HG03095 (cell line): ENCODE measurements at regions not wholly inside any gene's neighbourhood (a gene's known extent, or its start where the extent isn't known, plus 50 kb on each side); places are given as distances from the start of the nearest gene placed in this dataset.

Source experiments
- ATAC-seq: cut with Tn5 transposase; IDR thresholded peaks from one replicate; pipeline ENCODE4 v1.9.1; 2021; ENCODE audit warnings: moderate library complexity; ENCODE audit not compliant: unreplicated experiment

DNA sequence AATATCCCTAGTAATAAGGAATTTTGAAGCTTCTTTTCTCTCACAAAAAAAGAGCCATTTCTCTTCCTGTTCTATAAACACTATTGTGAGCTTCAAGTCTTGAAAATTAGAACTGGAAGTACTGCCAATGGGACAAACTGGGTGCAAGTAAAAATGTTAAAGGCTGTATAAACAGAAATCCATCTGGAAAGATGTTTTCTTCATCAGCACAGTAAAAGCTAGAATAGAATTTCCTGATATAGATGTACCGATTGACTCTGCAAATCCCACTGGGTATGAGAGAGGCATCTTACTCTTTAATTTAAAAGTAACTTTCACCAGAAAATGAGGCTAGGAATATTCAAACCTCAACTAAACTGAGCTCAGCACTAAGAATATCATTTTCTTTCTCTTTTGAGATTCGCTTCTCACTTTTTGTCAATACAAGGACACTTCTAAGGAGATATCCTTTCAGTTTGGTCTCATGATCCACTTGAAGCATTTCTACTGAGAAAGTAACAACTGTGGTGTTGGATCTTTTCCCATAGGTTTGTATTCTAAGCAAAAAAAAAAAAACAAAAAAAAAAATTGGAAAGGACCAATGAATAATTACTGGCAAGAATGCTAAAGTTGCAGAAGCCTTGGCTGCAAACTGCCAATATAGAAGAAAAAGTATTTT, 169.0 kb upstream of the PRDM1 start:
- no peak for ATAC-seq

DNA sequence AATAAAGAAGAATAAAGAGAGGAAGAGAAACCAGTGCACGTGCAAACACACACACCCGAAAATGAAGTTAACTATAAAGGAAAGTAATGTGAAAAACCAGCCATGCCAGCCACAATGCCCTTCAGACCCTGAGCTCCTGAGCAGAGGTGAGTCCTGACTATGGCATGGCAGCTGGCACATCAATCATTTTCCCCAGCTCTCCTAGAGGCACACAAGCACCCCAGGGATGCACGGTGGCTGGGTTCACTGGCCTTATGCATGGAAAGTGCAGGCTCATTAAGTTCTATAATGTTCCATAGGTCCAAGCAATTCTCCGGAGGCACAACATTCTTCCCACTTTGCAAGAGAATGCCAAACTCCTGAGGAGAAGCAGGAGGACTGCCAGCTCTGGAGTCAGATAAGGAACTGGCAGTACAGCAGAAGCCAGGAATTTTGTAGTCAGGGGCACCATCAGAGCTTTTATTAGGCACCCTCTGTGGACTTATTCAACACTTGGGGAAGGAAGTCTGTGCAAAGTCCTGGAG, 175.0 kb upstream of the PRDM1 start:
- no peak for ATAC-seq

- ATAC-seq, result no peak
Observed at GRCh38 chr6:105909106-105909505, 177.0 kb upstream of the PRDM1 start.

DNA sequence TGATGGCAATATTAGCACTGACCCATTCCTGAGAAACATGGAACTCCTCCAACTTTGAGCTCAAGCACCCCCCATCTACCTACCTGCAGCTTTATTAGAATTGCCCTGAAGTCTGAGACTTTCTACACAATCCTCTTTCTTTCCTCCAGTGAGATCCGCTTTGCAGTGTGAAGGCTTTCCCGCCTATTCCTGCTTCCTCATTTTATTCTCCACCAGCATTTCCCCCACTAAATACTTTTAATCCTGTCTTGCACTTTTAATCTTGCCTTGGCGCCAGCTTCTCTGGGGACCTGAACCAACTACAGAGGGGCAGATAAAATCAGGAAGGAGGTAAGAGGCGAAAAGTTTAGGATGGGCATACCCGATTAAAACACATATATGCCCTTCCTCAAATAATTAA, 178.1 kb upstream of the PRDM1 start:
- ATAC-seq, result no peak

GRCh38 chr6:105907301-105907700, 178.8 kb upstream of the PRDM1 start:
- ATAC-seq, result no peak

GRCh38 chr6:105902401-105903031, 183.6 kb upstream of the PRDM1 start:
- ATAC-seq, result no peak

- no peak for ATAC-seq
Observed at GRCh38 chr6:105901583-105901982, 184.6 kb upstream of the PRDM1 start.

- ATAC-seq, result no peak
Observed at GRCh38 chr6:105900125-105900937, 185.8 kb upstream of the PRDM1 start.

- ATAC-seq, result peak; percentile 74
Observed at GRCh38 chr6:105898286-105898685, 187.8 kb upstream of the PRDM1 start.

DNA sequence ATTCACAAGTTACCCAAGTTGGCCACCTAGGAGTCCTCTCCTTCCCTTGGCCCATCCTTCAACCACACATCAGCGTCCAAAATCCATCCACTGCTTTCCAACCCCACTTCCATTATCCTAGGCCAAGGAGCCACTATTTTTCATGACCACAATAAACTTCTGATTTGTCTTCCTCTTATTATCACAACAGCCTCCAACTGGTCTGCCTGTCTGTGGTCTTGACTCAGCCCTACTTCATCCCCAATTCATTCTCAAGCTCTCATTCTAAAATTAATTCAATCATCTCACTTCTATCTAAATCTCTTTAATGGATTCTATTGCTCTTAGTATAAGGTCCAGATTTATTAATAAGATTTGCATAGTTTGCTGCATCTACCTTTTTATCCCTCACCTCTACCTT, 189.0 kb upstream of the PRDM1 start:
- no peak for ATAC-seq

- no peak for ATAC-seq
Observed at GRCh38 chr6:105896821-105897095, 189.4 kb upstream of the PRDM1 start.

GRCh38 chr6:105896052-105896820, 189.9 kb upstream of the PRDM1 start:
- ATAC-seq, result no peak

DNA sequence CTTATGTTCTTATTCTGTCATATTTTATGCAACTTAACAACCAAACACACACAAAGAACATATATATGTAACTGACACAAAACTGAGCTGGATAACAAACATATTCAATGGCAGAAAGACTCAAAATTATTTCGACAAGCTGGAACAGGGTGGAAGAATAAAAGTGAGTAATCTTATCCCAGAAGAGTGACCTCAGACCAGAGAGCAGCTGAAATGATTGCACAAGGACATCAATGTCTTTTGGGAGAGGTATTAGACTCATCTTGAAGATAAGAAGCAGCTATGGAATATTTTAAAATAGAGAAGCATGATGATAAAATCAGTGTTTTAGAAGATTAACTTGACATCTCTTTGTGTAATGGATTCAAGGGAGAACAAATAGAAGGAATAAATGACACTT, 191.6 kb upstream of the PRDM1 start:
- no peak for ATAC-seq

DNA sequence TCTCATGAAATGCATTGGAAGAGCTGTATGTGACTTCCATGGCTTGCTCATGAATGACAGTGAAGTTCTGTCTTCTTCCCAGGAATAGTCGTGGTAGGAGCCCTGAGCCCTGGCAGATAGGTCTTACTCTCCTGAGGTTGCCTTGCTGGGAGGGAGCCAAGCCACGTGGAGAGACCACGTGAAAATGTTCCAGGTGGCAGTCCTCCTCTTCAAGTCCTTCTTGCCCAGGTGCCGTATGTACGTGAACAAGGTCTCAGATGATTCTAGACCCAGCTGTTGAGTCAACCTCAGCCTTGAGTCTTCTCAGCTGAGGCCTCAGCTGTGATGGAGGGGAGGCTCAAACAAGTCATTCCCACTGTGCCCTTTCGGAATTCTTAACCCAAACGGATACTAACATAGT, 192.4 kb upstream of the PRDM1 start:
- ATAC-seq, result no peak

DNA sequence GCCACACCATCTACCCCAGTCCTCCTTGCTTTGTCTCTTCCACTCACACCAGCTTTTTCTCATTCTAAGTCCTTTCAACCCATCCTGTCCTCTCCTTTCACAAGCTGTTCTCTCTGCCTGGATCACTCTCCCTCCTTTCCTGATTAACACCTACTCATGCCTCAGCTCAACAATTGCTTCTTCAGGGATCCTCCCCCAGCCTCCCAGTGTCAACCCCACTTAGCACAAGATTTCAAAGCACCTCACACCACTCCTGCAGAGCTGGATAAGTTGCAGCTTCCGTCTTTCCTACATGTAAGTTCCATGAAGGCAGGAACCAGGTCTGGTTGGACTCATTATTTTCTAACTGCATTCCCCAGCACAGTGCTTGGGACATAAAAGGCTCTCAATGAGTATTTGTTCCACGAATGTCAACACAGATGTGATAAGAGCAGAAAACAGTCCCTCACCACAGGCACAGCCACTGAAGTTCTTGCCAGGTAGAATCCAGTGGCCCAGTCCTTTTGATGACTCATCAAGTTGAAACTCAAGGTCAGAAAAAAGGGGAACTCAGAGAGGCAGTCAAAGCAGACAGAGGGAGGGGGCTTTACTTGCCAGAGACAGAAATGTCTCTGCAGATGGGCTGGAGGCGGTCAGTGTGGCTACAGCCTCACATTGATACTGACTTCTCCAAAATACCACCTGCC, 193.4 kb upstream of the PRDM1 start:
- peak; percentile 92 for ATAC-seq

DNA sequence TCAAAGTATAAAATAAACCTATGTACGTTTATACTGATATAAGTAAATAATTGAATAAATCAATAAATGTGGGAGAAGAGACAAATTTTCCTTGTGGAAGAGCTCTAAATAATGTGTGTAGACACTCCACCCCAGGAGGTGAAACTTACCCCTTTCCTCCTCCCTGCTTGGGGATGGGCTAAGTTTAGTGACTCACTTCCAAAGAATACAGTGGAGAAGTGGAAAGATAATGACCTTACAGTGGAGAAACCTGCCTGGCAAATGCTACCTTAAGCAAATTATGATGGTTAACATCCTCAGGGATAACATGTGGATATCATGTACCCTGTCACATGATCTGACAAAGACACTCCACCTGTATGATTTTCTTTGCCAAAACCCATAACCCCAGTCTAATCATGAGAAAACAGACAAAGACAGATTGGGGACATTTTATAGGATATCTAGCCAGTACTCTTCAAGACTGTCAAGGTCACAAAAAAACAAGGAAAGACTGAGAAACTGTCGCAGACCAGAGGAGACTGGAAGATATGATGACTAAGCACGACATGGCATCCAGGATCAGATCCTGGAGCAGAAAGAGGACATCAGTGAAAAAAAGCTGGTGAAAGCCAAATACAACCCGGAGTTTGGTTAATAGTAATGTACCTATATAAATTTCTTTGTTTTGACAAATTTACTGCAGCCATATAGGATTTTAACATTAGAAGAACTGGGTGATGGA, 195.5 kb upstream of the PRDM1 start:
- no peak for ATAC-seq

- no peak for ATAC-seq
Observed at GRCh38 chr6:105889902-105890301, 196.2 kb upstream of the PRDM1 start.

DNA sequence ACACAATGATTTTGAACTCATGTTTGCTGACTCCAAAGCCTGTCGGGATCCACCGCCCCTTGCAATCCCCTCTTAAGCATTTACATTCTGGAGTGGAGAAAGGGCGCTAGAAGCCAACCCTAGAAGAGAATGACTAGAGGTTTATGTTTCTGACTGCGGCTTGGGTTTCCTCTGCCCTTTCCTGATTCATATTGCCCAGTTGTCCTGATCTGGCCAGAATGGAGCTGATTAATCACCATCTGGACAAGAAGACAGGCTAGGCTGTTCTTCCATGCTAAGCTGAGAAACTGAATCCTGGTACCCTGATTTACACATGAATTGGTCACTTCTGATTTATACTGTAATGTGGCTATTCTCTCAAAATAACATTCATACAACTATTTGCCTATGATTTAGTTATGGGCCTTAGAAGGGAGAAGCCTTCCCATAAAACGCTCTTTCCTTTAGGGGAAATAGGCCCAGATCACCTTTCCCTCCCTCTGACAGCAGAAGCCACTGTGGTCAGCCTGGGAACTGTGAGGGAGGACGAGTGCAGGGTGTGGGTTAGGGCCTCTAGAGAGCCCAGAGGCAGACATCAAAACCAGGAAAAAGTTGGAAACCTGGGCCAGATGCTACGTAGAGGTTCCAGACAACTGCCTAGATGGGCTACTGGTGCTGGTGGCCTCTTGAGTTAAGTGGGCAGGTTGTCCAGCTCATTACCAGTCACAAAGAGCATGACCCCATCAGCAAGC, 199.2 kb upstream of the PRDM1 start:
- no peak for ATAC-seq

DNA sequence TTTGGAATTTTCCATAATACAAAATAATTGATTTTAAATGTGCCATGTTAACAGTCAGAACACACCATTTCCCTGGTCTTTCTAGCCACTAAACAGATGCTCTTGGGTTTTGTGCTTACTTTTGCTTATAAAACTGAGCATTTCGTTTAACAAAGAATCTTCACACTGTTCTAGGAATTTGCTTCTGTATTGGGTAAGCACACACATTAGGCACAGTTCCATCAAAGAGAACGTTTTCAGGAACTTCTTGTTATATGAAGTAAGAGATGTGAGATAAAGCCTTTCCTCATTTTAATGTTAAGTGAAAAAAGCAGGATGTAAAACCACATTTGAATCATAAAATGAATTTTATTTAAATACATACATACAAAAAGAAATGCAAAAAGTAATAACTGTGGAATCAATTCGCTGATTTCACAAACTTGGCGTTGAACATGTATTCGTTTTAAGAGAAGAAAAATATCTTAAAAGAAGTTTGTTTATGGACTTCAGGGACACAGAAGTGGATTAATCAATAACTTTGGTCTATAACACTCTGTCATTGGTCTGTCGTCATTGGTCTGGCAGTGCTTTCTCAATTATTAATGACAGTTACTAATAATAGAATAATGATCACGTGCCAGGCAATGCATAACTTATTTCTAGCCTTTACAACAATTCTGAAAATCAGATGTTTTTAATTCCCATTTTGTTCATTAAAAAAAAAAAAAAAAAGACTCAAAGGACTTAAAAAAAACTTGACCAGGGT, 199.9 kb upstream of the PRDM1 start:
- ATAC-seq, result no peak
